ENCODE measurements at regions not wholly inside any gene's neighbourhood (a gene's known extent, or its start where the extent isn't known, plus 50 kb on each side); places are given as distances from the start of the nearest gene placed in this dataset.

- H3K4me3 ChIP-seq (ENCODE audit: low read depth, low read length, poor library complexity, severe bottlenecking): no peak overlapping the region
- no peak overlapping the region for H3K27ac ChIP-seq (ENCODE audit: low read depth, low read length, poor library complexity, severe bottlenecking)
- POLR2A ChIA-PET (ENCODE audit: low non-redundant PET): no interaction called here
- no TSS peak for BruUV-seq (replicated peaks)
- no peak for DNase-seq (ENCODE audit: low spot score)
- H3K27me3 ChIP-seq (replicated peaks; ENCODE audit: insufficient read depth, low read depth, low read length, poor library complexity): peaks cover 21% of the 10 kb centered on the region
- CTCF ChIA-PET: no interaction called here
- H3K9me3 ChIP-seq (ENCODE audit: low read depth, low read length, poor library complexity, severe bottlenecking): no peaks in the 10 kb centered on the region
- intact Hi-C loops (cut with micrococcal nuclease; ENCODE audit: unreplicated experiment): no loop called here
- TF ChIP-seq EZH2 (IDR thresholded peaks at IDR 0.05; ENCODE audit: borderline replicate concordance, low read depth, low read length, poor library complexity, severe bottlenecking): no peak
- no peak for TF ChIP-seq CTCF (conservative IDR thresholded peaks at IDR 0.05; ENCODE audit: low read depth, low read length)
- H3K4me1 ChIP-seq (ENCODE audit: insufficient read depth, low read length, poor library complexity, severe bottlenecking): no peaks in the 10 kb centered on the region
- no peaks in the 10 kb centered on the region for H3K36me3 ChIP-seq (ENCODE audit: insufficient read depth, low read length, poor library complexity, severe bottlenecking)
Measured at GRCh38 chr3:10756546-10756945, 59.5 kb upstream of the SLC6A11 start.

GRCh38 chr3:10757021-10757820 is 58.8 kb upstream of the SLC6A11 start:
- intact Hi-C loops (cut with micrococcal nuclease; ENCODE audit: unreplicated experiment): no loop called here
- BruUV-seq (replicated peaks): no TSS peak
- Histone ChIP-seq H3K4me3 (ENCODE audit: low read depth, low read length, poor library complexity, severe bottlenecking) (no peak overlapping the region), H3K36me3 (ENCODE audit: insufficient read depth, low read length, poor library complexity, severe bottlenecking) (no peaks in the 10 kb centered on the region), H3K27me3 (replicated peaks; ENCODE audit: insufficient read depth, low read depth, low read length, poor library complexity) (peaks cover 17% of the 10 kb centered on the region), H3K27ac (ENCODE audit: low read depth, low read length, poor library complexity, severe bottlenecking) (no peak overlapping the region), H3K9me3 (ENCODE audit: low read depth, low read length, poor library complexity, severe bottlenecking) (no peaks in the 10 kb centered on the region), H3K4me1 (ENCODE audit: insufficient read depth, low read length, poor library complexity, severe bottlenecking) (no peaks in the 10 kb centered on the region)
- TF ChIP-seq EZH2 (IDR thresholded peaks at IDR 0.05; ENCODE audit: borderline replicate concordance, low read depth, low read length, poor library complexity, severe bottlenecking) (no peak), CTCF (conservative IDR thresholded peaks at IDR 0.05; ENCODE audit: low read depth, low read length) (no peak)
- no peak for DNase-seq (ENCODE audit: low spot score)
- ChIA-PET POLR2A (ENCODE audit: low non-redundant PET) (no interaction called here), CTCF (interaction anchor here (1.6 kb wide), 1 partner anchor 303 kb away, joined by 7 read pairs; no protein-coding TSS in a partner anchor)

GRCh38 chr3:10757821-10758130 is 58.3 kb upstream of the SLC6A11 start:
- no peak overlapping the region for H3K4me3 ChIP-seq (ENCODE audit: low read depth, low read length, poor library complexity, severe bottlenecking)
- H3K36me3 ChIP-seq (ENCODE audit: insufficient read depth, low read length, poor library complexity, severe bottlenecking): no peaks in the 10 kb centered on the region
- no peaks in the 10 kb centered on the region for H3K4me1 ChIP-seq (ENCODE audit: insufficient read depth, low read length, poor library complexity, severe bottlenecking)
- intact Hi-C loops (cut with micrococcal nuclease; ENCODE audit: unreplicated experiment): loop anchor here (1.0 kb wide), 2 partner anchors 126 to 302 kb away; no protein-coding TSS in a partner anchor
- peaks cover 11% of the 10 kb centered on the region for H3K27me3 ChIP-seq (replicated peaks; ENCODE audit: insufficient read depth, low read depth, low read length, poor library complexity)
- no peak for DNase-seq (ENCODE audit: low spot score)
- TF ChIP-seq EZH2 (IDR thresholded peaks at IDR 0.05; ENCODE audit: borderline replicate concordance, low read depth, low read length, poor library complexity, severe bottlenecking) (no peak), CTCF (conservative IDR thresholded peaks at IDR 0.05; ENCODE audit: low read depth, low read length) (no peak)
- BruUV-seq (replicated peaks): no TSS peak
- H3K27ac ChIP-seq (ENCODE audit: low read depth, low read length, poor library complexity, severe bottlenecking): no peak overlapping the region
- POLR2A ChIA-PET (ENCODE audit: low non-redundant PET): no interaction called here
- no peaks in the 10 kb centered on the region for H3K9me3 ChIP-seq (ENCODE audit: low read depth, low read length, poor library complexity, severe bottlenecking)
- CTCF ChIA-PET: interaction anchor here (0.6 to 1.6 kb wide), 5 partner anchors 11 to 438 kb away, joined by 3 to 8 read pairs (median 5); no protein-coding TSS in a partner anchor

All from A673 (cell line).